ENCODE measurements at regions not wholly inside any gene's neighbourhood (a gene's known extent, or its start where the extent isn't known, plus 50 kb on each side); places are given as distances from the start of the nearest gene placed in this dataset.
"Not testable (repeated sequence)": the region's sequence is repeated elsewhere in the genome, so short reads cannot be mapped to it uniquely, and the experiment has no call there.

GRCh38 chr2:116747103-116747502, 1067.4 kb upstream of the DDX18 start:
- Histone ChIP-seq H3K9me3 (ENCODE audit: control insufficient read depth, insufficient read depth, low read length) (no peaks in the 10 kb centered on the region), H3K27me3 (ENCODE audit: control insufficient read depth, insufficient read depth, low read length) (no peaks in the 10 kb centered on the region), H3K4me3 (ENCODE audit: low read depth, low read length) (no peak overlapping the region), H3K4me1 (ENCODE audit: control insufficient read depth, insufficient read depth, low read length) (no peaks in the 10 kb centered on the region), H3K36me3 (ENCODE audit: control insufficient read depth, insufficient read depth, low read length) (no peaks in the 10 kb centered on the region), H3K27ac (ENCODE audit: low read depth, low read length) (no peak overlapping the region)
- WGBS (ENCODE audit: insufficient coverage) = no CpG with 5 or more reads among the region's 1 CpG
- DNase-seq (ENCODE audit: low read depth in 4 of 6, low spot score in 6 of 6) = no peak

DNA sequence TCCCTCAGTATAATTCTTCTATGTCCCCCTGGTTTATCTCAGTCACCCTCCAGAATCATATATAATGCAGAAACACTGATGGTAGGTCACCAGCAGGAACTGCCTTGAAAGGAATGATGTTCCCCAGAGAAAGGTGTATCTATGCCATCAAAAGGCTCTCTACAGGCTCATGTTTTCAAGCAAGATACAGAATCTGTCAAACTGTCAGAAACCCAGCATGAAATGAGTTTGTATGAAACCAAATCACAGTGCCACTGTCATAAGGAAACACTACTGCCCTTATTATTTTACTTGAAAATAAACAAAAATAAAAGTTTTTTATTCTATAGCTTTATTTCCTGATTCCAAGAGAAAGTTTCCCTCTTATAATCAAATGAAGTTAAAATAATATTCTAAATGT, 1064.5 kb upstream of the DDX18 start:
- H3K9me3 ChIP-seq (ENCODE audit: control insufficient read depth, insufficient read depth, low read length) = no peaks in the 10 kb centered on the region
- DNase-seq (ENCODE audit: low read depth in 4 of 6, low spot score in 6 of 6) = no peak
- no peak overlapping the region for H3K27ac ChIP-seq (ENCODE audit: low read depth, low read length)
- no peak overlapping the region for H3K4me3 ChIP-seq (ENCODE audit: low read depth, low read length)
- H3K27me3 ChIP-seq (ENCODE audit: control insufficient read depth, insufficient read depth, low read length) = no peaks in the 10 kb centered on the region
- H3K36me3 ChIP-seq (ENCODE audit: control insufficient read depth, insufficient read depth, low read length) = no peaks in the 10 kb centered on the region
- no peaks in the 10 kb centered on the region for H3K4me1 ChIP-seq (ENCODE audit: control insufficient read depth, insufficient read depth, low read length)

- H3K36me3 ChIP-seq (ENCODE audit: control insufficient read depth, insufficient read depth, low read length) = no peaks in the 10 kb centered on the region
- no peak overlapping the region for H3K27ac ChIP-seq (ENCODE audit: low read depth, low read length)
- H3K27me3 ChIP-seq (ENCODE audit: control insufficient read depth, insufficient read depth, low read length) = no peaks in the 10 kb centered on the region
- H3K4me1 ChIP-seq (ENCODE audit: control insufficient read depth, insufficient read depth, low read length) = no peaks in the 10 kb centered on the region
- 13% methylated on average over 7 of the region's 13 CpGs for WGBS (ENCODE audit: insufficient coverage)
- peak in 2 of 6 donors; percentile 32 to 44 for DNase-seq (ENCODE audit: low read depth in 4 of 6, low spot score in 6 of 6)
- no peak overlapping the region for H3K4me3 ChIP-seq (ENCODE audit: low read depth, low read length)
- no peaks in the 10 kb centered on the region for H3K9me3 ChIP-seq (ENCODE audit: control insufficient read depth, insufficient read depth, low read length)
These were observed 1060.0 kb upstream of the DDX18 start for GRCh38 chr2:116754381-116755101.

- no peaks in the 10 kb centered on the region for H3K36me3 ChIP-seq (ENCODE audit: control insufficient read depth, insufficient read depth, low read length)
- no CpG with 5 or more reads among the region's 1 CpG for WGBS (ENCODE audit: insufficient coverage)
- no peaks in the 10 kb centered on the region for H3K9me3 ChIP-seq (ENCODE audit: control insufficient read depth, insufficient read depth, low read length)
- no peak for DNase-seq (ENCODE audit: low read depth in 4 of 6, low spot score in 6 of 6)
- H3K4me3 ChIP-seq (ENCODE audit: low read depth, low read length) = no peak overlapping the region
- no peaks in the 10 kb centered on the region for H3K4me1 ChIP-seq (ENCODE audit: control insufficient read depth, insufficient read depth, low read length)
- H3K27me3 ChIP-seq (ENCODE audit: control insufficient read depth, insufficient read depth, low read length) = no peaks in the 10 kb centered on the region
- no peak overlapping the region for H3K27ac ChIP-seq (ENCODE audit: low read depth, low read length)
These were observed 1052.6 kb upstream of the DDX18 start for GRCh38 chr2:116761864-116762263.

- Histone ChIP-seq H3K4me3 (ENCODE audit: low read depth, low read length) (no peak overlapping the region), H3K4me1 (ENCODE audit: control insufficient read depth, insufficient read depth, low read length) (no peaks in the 10 kb centered on the region), H3K27me3 (ENCODE audit: control insufficient read depth, insufficient read depth, low read length) (no peaks in the 10 kb centered on the region), H3K27ac (ENCODE audit: low read depth, low read length) (no peak overlapping the region), H3K9me3 (ENCODE audit: control insufficient read depth, insufficient read depth, low read length) (no peaks in the 10 kb centered on the region), H3K36me3 (ENCODE audit: control insufficient read depth, insufficient read depth, low read length) (no peaks in the 10 kb centered on the region)
- WGBS (ENCODE audit: insufficient coverage) = no CpG with 5 or more reads among the region's 4 CpGs
- peak in 1 of 6 donors; percentile 37 for DNase-seq (ENCODE audit: low read depth in 4 of 6, low spot score in 6 of 6)
These were observed 1045.0 kb upstream of the DDX18 start for GRCh38 chr2:116769514-116769913.

DNA sequence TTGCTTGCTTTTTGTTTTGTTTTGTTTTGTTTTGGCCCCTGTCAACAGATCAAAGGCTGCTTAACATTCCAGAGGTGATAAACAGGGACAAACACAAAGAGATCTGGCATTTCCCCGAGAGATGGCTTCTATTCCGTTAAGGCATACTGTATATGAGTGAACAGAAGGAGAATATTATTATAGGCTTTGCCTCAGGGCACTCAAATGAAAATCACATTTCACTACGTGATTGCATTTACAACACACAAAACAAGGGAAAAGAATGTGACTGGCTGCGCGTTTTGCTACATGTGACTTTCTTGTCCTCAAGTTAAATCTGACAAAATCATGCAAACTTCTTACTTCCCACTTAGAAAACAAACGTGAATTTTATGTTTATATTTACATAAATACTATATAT, 1037.9 kb upstream of the DDX18 start:
- no peaks in the 10 kb centered on the region for H3K36me3 ChIP-seq (ENCODE audit: control insufficient read depth, insufficient read depth, low read length)
- DNase-seq (ENCODE audit: low read depth in 4 of 6, low spot score in 6 of 6) = peak in 1 of 6 donors; percentile 63
- no peaks in the 10 kb centered on the region for H3K27me3 ChIP-seq (ENCODE audit: control insufficient read depth, insufficient read depth, low read length)
- H3K4me1 ChIP-seq (ENCODE audit: control insufficient read depth, insufficient read depth, low read length) = no peaks in the 10 kb centered on the region
- H3K4me3 ChIP-seq (ENCODE audit: low read depth, low read length) = no peak overlapping the region
- H3K27ac ChIP-seq (ENCODE audit: low read depth, low read length) = no peak overlapping the region
- WGBS (ENCODE audit: insufficient coverage) = no CpG with 5 or more reads among the region's 6 CpGs
- H3K9me3 ChIP-seq (ENCODE audit: control insufficient read depth, insufficient read depth, low read length) = no peaks in the 10 kb centered on the region

- no peak for DNase-seq (ENCODE audit: low read depth in 4 of 6, low spot score in 6 of 6)
- Histone ChIP-seq H3K27ac (ENCODE audit: low read depth, low read length) (no peak overlapping the region), H3K4me3 (ENCODE audit: low read depth, low read length) (no peak overlapping the region), H3K36me3 (ENCODE audit: control insufficient read depth, insufficient read depth, low read length) (no peaks in the 10 kb centered on the region), H3K9me3 (ENCODE audit: control insufficient read depth, insufficient read depth, low read length) (no peaks in the 10 kb centered on the region), H3K27me3 (ENCODE audit: control insufficient read depth, insufficient read depth, low read length) (no peaks in the 10 kb centered on the region), H3K4me1 (ENCODE audit: control insufficient read depth, insufficient read depth, low read length) (no peaks in the 10 kb centered on the region)
- no CpG with 5 or more reads among the region's 2 CpGs for WGBS (ENCODE audit: insufficient coverage)
These were observed 1026.6 kb upstream of the DDX18 start for GRCh38 chr2:116787848-116788247.

GRCh38 chr2:116802671-116803070, 1011.8 kb upstream of the DDX18 start:
- H3K27ac ChIP-seq (ENCODE audit: low read depth, low read length) = no peak overlapping the region
- H3K4me3 ChIP-seq (ENCODE audit: low read depth, low read length) = no peak overlapping the region
- DNase-seq (ENCODE audit: low read depth in 4 of 6, low spot score in 6 of 6) = no peak
- H3K4me1 ChIP-seq (ENCODE audit: control insufficient read depth, insufficient read depth, low read length) = no peaks in the 10 kb centered on the region
- H3K36me3 ChIP-seq (ENCODE audit: control insufficient read depth, insufficient read depth, low read length) = no peaks in the 10 kb centered on the region
- H3K27me3 ChIP-seq (ENCODE audit: control insufficient read depth, insufficient read depth, low read length) = no peaks in the 10 kb centered on the region
- WGBS (ENCODE audit: insufficient coverage) = 78% methylated on average over 2 of the region's 3 CpGs
- peaks cover 3% of the 10 kb centered on the region for H3K9me3 ChIP-seq (ENCODE audit: control insufficient read depth, insufficient read depth, low read length)

DNA sequence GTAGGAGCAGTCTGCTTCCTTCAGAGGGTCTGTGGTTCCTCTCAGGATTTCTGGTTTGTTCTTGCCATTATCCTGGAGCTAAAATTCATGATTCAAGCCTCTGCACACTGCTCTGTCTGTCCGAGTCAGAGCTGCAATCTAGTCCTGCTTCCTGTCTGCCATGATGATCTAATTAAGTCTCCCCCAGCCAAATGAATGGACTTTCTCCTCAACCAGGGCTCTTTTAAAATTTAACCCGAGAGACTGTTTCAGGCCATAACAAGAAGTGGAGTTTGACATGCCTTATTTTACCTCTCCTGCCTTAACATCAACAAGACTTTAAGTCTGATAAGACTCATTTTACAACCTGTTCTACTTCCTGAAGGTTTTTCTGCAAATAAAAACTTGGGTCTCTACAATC, 1009.6 kb upstream of the DDX18 start:
- Histone ChIP-seq H3K36me3 (ENCODE audit: control insufficient read depth, insufficient read depth, low read length) (no peaks in the 10 kb centered on the region), H3K27me3 (ENCODE audit: control insufficient read depth, insufficient read depth, low read length) (no peaks in the 10 kb centered on the region), H3K4me1 (ENCODE audit: control insufficient read depth, insufficient read depth, low read length) (no peaks in the 10 kb centered on the region)

GRCh38 chr2:116806505-116806904, 1008.0 kb upstream of the DDX18 start:
- H3K27ac ChIP-seq (ENCODE audit: low read depth, low read length) = not testable (repeated sequence)

More for the DNA sequence above, 1009.6 kb upstream of the DDX18 start:
- Histone ChIP-seq H3K27ac (ENCODE audit: low read depth, low read length) (no peak overlapping the region), H3K9me3 (ENCODE audit: control insufficient read depth, insufficient read depth, low read length) (peaks cover 3% of the 10 kb centered on the region), H3K4me3 (ENCODE audit: low read depth, low read length) (no peak overlapping the region)
- DNase-seq (ENCODE audit: low read depth in 4 of 6, low spot score in 6 of 6) = no peak
- WGBS (ENCODE audit: insufficient coverage) = 68% methylated on average over 2 of the region's 2 CpGs

More at GRCh38 chr2:116806505-116806904, 1008.0 kb upstream of the DDX18 start:
- H3K27me3 ChIP-seq (ENCODE audit: control insufficient read depth, insufficient read depth, low read length); H3K36me3 ChIP-seq (ENCODE audit: control insufficient read depth, insufficient read depth, low read length); H3K4me3 ChIP-seq (ENCODE audit: low read depth, low read length); H3K9me3 ChIP-seq (ENCODE audit: control insufficient read depth, insufficient read depth, low read length); H3K4me1 ChIP-seq (ENCODE audit: control insufficient read depth, insufficient read depth, low read length); DNase-seq (ENCODE audit: low read depth in 4 of 6, low spot score in 6 of 6): not testable (repeated sequence)
- WGBS (ENCODE audit: insufficient coverage) = no CpG with 5 or more reads among the region's 4 CpGs

Data from spinal cord (tissue), 9 donors.